ENCODE measurements at regions not wholly inside any gene's neighbourhood (a gene's known extent, or its start where the extent isn't known, plus 50 kb on each side); places are given as distances from the start of the nearest gene placed in this dataset.

- no peak for TF ChIP-seq YY1 (IDR thresholded peaks at IDR 0.05; ENCODE audit: insufficient read depth, insufficient read length)
- no peak for TF ChIP-seq ZNF274 (IDR thresholded peaks at IDR 0.05; ENCODE audit: low read depth, low read length)
- TF ChIP-seq SUZ12 (IDR thresholded peaks at IDR 0.05; ENCODE audit: extremely low read depth, insufficient read depth, insufficient read length): no peak
Measured at GRCh38 chr6:170145272-170145592, 145.6 kb downstream of the DLL1 start.

Measured in NT2/D1 (cell line).